ENCODE measurements at regions not wholly inside any gene's neighbourhood (a gene's known extent, or its start where the extent isn't known, plus 50 kb on each side); places are given as distances from the start of the nearest gene placed in this dataset.

GRCh38 chr7:17447728-17448478, 149.5 kb downstream of the AHR start:
- no peak for DNase-seq
- Histone ChIP-seq H3K36me3 (ENCODE audit: low read depth, missing control alignments) (no peaks in the 10 kb centered on the region), H3K9me3 (no peaks in the 10 kb centered on the region), H3K27me3 (no peaks in the 10 kb centered on the region), H3K27ac (no peak overlapping the region), H3K4me1 (no peaks in the 10 kb centered on the region), H3K4me3 (no peak overlapping the region)
- intact Hi-C loops (cut with DNase I; ENCODE audit: low total_unique reads): no loop called here
- 82 to 85% methylated on average over 1 of the region's 1 CpG for WGBS, 2 donors
- no peak for TF ChIP-seq POLR2A (IDR thresholded peaks at IDR 0.05)
- TF ChIP-seq, protein P1, sequence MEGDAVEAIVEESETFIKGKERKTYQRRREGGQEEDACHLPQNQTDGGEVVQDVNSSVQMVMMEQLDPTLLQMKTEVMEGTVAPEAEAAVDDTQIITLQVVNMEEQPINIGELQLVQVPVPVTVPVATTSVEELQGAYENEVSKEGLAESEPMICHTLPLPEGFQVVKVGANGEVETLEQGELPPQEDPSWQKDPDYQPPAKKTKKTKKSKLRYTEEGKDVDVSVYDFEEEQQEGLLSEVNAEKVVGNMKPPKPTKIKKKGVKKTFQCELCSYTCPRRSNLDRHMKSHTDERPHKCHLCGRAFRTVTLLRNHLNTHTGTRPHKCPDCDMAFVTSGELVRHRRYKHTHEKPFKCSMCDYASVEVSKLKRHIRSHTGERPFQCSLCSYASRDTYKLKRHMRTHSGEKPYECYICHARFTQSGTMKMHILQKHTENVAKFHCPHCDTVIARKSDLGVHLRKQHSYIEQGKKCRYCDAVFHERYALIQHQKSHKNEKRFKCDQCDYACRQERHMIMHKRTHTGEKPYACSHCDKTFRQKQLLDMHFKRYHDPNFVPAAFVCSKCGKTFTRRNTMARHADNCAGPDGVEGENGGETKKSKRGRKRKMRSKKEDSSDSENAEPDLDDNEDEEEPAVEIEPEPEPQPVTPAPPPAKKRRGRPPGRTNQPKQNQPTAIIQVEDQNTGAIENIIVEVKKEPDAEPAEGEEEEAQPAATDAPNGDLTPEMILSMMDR (IDR thresholded peaks at IDR 0.05): no peak

DNA sequence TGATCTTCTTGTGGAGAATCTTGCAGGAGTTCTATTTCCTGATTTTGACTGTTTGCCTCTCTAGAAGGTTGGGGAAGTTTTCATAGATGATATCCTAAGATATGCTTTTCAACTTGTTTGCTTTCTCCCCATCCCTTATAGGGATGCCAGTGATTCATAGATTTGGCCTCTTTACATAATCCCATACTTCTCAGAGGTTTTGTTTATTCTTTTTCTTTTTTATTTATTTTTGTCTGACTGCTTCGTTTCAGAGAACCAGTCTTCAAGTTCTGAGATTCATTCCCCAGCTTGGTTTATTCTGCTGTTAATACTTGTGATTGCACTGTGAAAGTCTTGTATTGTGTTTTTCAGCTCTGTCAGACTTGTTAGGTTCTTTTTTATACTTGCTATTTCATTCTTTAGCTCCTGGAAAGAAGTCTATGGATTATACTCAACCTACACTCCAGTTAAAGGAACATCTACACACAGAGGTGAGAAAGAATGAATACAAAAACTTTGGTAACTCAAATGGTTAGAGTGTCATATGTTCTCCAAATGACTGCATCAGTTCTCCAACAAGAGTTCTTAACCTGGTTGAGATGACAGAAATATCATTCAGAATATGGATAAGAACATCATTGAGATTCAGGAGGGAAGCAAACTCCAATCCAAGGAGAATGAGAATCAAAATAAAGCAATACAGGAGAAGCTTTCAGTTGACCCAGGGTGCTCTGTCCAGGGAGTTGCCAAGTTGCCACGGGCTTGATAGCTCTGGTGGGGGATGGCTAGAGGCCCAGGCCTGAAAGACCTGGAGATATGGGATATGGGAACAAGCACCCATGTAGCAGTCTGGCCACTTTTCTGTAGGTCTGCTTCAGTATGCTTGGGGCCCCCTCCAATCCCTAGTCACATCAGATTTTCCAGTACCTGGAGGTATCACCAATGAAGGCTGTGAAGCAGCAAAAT, 150.3 kb downstream of the AHR start:
- no peaks in the 10 kb centered on the region for H3K4me1 ChIP-seq
- no peak overlapping the region for H3K4me3 ChIP-seq
- H3K27me3 ChIP-seq: no peaks in the 10 kb centered on the region
- no peak for DNase-seq
- TF ChIP-seq POLR2A (IDR thresholded peaks at IDR 0.05): no peak
- TF ChIP-seq, protein P1 (IDR thresholded peaks at IDR 0.05): no peak
- intact Hi-C loops (cut with DNase I; ENCODE audit: low total_unique reads): no loop called here
- 58 to 82% methylated on average over 2 of the region's 2 CpGs for WGBS, 2 donors
- no peaks in the 10 kb centered on the region for H3K36me3 ChIP-seq (ENCODE audit: low read depth, missing control alignments)
- H3K27ac ChIP-seq: no peak overlapping the region
- no peaks in the 10 kb centered on the region for H3K9me3 ChIP-seq

DNA sequence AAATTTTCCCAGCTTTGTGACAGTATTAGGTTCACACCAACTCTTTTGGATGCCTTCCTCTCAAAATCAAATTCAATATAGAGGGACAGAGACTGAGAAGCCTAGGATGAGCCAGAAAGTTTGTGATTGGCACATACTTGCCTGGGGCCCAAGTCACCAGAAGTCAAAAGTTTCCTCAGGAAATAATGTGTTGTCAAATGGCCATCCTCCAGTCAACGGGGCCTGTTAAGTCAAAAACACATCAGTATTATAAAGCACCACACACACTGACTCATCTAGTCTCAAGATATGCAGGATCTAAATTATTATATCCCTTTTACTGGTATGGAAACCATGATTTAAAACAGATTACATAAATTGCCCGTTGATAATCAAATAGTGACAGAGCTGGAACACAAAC, 158.1 kb downstream of the AHR start:
- Histone ChIP-seq H3K27me3 (no peaks in the 10 kb centered on the region), H3K27ac (no peak overlapping the region), H3K36me3 (ENCODE audit: low read depth, missing control alignments) (no peaks in the 10 kb centered on the region), H3K4me3 (no peak overlapping the region), H3K9me3 (no peaks in the 10 kb centered on the region), H3K4me1 (no peaks in the 10 kb centered on the region)
- intact Hi-C loops (cut with DNase I; ENCODE audit: low total_unique reads): no loop called here
- 74 to 78% methylated on average over 2 of the region's 2 CpGs for WGBS, 2 donors
- TF ChIP-seq, protein P1 (IDR thresholded peaks at IDR 0.05): no peak
- no peak for TF ChIP-seq POLR2A (IDR thresholded peaks at IDR 0.05)
- DNase-seq: no peak

- H3K4me1 ChIP-seq: no peaks in the 10 kb centered on the region
- no peak overlapping the region for H3K4me3 ChIP-seq
- no peak overlapping the region for H3K27ac ChIP-seq
- no peak for DNase-seq
- no peaks in the 10 kb centered on the region for H3K27me3 ChIP-seq
- no peaks in the 10 kb centered on the region for H3K9me3 ChIP-seq
- intact Hi-C loops (cut with DNase I; ENCODE audit: low total_unique reads): no loop called here
- no peaks in the 10 kb centered on the region for H3K36me3 ChIP-seq (ENCODE audit: low read depth, missing control alignments)
- TF ChIP-seq, protein P1 (IDR thresholded peaks at IDR 0.05): no peak
- no peak for TF ChIP-seq POLR2A (IDR thresholded peaks at IDR 0.05)
These were observed 161.5 kb downstream of the AHR start for GRCh38 chr7:17460001-17460400.
